Stimulated activated CD4-positive, alpha-beta T cell treated with anti-CD3 and anti-CD28 coated beads, Interleukin-2, amount 100 ng/mL, for 24 hours (primary cell): ENCODE measurements at regions not wholly inside any gene's neighbourhood (a gene's known extent, or its start where the extent isn't known, plus 50 kb on each side); places are given as distances from the start of the nearest gene placed in this dataset.

Source experiments
- DNase-seq, 2 donors: peaks; one replicate each; pipeline ENCODE4 v3.0.0-alpha.2; 2020

- DNase-seq = no peak
These were observed 184.9 kb upstream of the ESRRG start for GRCh38 chr1:216908126-216908525.

GRCh38 chr1:216907100-216907499, 183.9 kb upstream of the ESRRG start:
- no peak for DNase-seq

GRCh38 chr1:216905781-216906180, 182.6 kb upstream of the ESRRG start:
- DNase-seq = no peak

GRCh38 chr1:216905137-216905536, 181.9 kb upstream of the ESRRG start:
- no peak for DNase-seq

- no peak for DNase-seq
These were observed 181.2 kb upstream of the ESRRG start for GRCh38 chr1:216904471-216904870.

GRCh38 chr1:216903382-216903740, 180.1 kb upstream of the ESRRG start:
- DNase-seq = no peak

GRCh38 chr1:216902669-216903381, 179.6 kb upstream of the ESRRG start:
- no peak for DNase-seq

- no peak for DNase-seq
These were observed 176.9 kb upstream of the ESRRG start for GRCh38 chr1:216900116-216900620.

- DNase-seq = no peak
These were observed 175.6 kb upstream of the ESRRG start for GRCh38 chr1:216898801-216899200.

GRCh38 chr1:216896146-216896545, 172.9 kb upstream of the ESRRG start:
- DNase-seq = no peak

- DNase-seq = no peak
These were observed 171.3 kb upstream of the ESRRG start for GRCh38 chr1:216894494-216894893.

- DNase-seq = no peak
These were observed 169.4 kb upstream of the ESRRG start for GRCh38 chr1:216892581-216893160.

- DNase-seq = no peak
These were observed 167.6 kb upstream of the ESRRG start for GRCh38 chr1:216890871-216891270.

GRCh38 chr1:216888731-216889130, 165.5 kb upstream of the ESRRG start:
- no peak for DNase-seq

- DNase-seq = no peak
These were observed 163.8 kb upstream of the ESRRG start for GRCh38 chr1:216887032-216887431.

- no peak for DNase-seq
These were observed 161.5 kb upstream of the ESRRG start for GRCh38 chr1:216884614-216885229.

GRCh38 chr1:216883518-216883917, 160.3 kb upstream of the ESRRG start:
- DNase-seq = no peak

GRCh38 chr1:216881695-216882094, 158.5 kb upstream of the ESRRG start:
- no peak for DNase-seq

- DNase-seq = no peak
These were observed 143.5 kb upstream of the ESRRG start for GRCh38 chr1:216866714-216867113.

- no peak for DNase-seq
These were observed 132.6 kb upstream of the ESRRG start for GRCh38 chr1:216855810-216856209.

GRCh38 chr1:216854836-216855484, 131.7 kb upstream of the ESRRG start:
- DNase-seq = no peak

- no peak for DNase-seq
These were observed 127.8 kb upstream of the ESRRG start for GRCh38 chr1:216851073-216851472.

- DNase-seq = no peak
These were observed 125.9 kb upstream of the ESRRG start for GRCh38 chr1:216849146-216849545.
